ENCODE measurements at regions not wholly inside any gene's neighbourhood (a gene's known extent, or its start where the extent isn't known, plus 50 kb on each side); places are given as distances from the start of the nearest gene placed in this dataset.

DNA sequence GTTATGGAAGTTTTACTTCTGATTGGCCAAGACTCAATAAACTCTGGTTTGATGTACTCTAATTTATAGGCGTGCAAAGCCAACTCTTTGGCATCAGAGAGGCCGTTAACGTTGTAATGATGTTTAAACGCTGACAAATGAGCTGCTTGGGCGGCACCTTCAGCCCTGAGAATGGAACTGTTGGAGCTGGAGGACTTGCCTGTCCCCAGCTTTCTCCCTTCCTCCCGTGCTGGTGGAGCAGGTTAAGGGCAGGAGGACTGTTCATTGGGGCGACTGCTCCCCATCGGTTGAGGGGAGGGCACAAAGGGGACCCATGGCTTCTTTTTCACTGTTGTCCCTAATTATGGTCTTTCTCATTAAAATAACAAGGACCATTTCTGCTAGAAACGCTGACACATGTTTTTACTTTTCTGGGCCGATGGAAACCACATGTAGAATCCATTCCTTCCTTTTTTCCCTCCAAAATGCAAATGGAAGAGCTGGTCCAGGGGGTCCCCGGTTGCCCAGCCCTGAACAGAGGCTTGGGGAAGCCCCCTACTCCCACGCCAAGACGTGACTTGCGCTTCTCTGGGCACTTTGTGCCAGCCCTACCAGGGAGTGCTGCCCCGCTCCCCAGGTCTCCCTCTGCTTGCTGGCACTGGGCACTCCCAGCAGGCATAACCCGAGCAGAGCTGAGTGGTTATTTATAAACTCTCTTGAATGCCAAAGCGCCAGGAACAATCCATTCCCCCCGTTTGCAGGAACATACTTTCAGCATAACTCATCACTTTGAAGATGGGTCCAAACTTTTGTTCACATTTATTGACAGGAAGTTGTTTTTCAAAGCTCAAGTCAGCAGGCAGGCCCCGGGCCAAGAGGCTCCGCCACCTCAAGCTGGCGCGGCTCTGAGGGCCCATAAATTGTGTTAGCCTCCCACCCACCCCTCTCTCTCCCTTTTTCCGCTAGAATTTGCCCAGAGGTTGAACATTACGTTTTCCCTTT lies 170.1 kb downstream of the ASB1 start:
- Mint-ChIP-seq H3K27me3 (ENCODE audit: low read depth) (no peaks in the 10 kb centered on the region), H3K36me3 (ENCODE audit: low read depth) (no peaks in the 10 kb centered on the region), H3K4me3 (peak overlapping the region; percentile 6 to 22 (median 11)), H3K27ac (peak overlapping the region; percentile 89 to 98 (median 95)), H3K9me3 (no peaks in the 10 kb centered on the region), H3K4me1 (peaks cover 42% of the 10 kb centered on the region)
- no peak for TF ChIP-seq CTCF (IDR thresholded peaks at IDR 0.05; ENCODE audit: unreplicated experiment in 3 of 3)

- Mint-ChIP-seq H3K4me3 (peak overlapping the region in 1 of 3 experiments; percentile 18), H3K27ac (peak overlapping the region; percentile 89 to 98 (median 95)), H3K36me3 (ENCODE audit: low read depth) (no peaks in the 10 kb centered on the region), H3K9me3 (peaks cover 4% of the 10 kb centered on the region), H3K27me3 (ENCODE audit: low read depth) (no peaks in the 10 kb centered on the region), H3K4me1 (peaks cover 52% of the 10 kb centered on the region)
- TF ChIP-seq CTCF (IDR thresholded peaks at IDR 0.05; ENCODE audit: unreplicated experiment in 3 of 3), result no peak
These were observed 171.2 kb downstream of the ASB1 start for GRCh38 chr2:238597638-238598528.

GRCh38 chr2:238598802-238599530 lies 172.2 kb downstream of the ASB1 start:
- H3K4me3 Mint-ChIP-seq, result no peak overlapping the region
- H3K36me3 Mint-ChIP-seq (ENCODE audit: low read depth), result peaks cover 4% of the 10 kb centered on the region
- H3K4me1 Mint-ChIP-seq, result peaks cover 53% of the 10 kb centered on the region
- peak overlapping the region; percentile 27 to 98 (median 50) for H3K27ac Mint-ChIP-seq
- H3K27me3 Mint-ChIP-seq (ENCODE audit: low read depth), result no peaks in the 10 kb centered on the region
- H3K9me3 Mint-ChIP-seq, result peaks cover 14% of the 10 kb centered on the region
- no peak for TF ChIP-seq CTCF (IDR thresholded peaks at IDR 0.05; ENCODE audit: unreplicated experiment in 3 of 3)

DNA sequence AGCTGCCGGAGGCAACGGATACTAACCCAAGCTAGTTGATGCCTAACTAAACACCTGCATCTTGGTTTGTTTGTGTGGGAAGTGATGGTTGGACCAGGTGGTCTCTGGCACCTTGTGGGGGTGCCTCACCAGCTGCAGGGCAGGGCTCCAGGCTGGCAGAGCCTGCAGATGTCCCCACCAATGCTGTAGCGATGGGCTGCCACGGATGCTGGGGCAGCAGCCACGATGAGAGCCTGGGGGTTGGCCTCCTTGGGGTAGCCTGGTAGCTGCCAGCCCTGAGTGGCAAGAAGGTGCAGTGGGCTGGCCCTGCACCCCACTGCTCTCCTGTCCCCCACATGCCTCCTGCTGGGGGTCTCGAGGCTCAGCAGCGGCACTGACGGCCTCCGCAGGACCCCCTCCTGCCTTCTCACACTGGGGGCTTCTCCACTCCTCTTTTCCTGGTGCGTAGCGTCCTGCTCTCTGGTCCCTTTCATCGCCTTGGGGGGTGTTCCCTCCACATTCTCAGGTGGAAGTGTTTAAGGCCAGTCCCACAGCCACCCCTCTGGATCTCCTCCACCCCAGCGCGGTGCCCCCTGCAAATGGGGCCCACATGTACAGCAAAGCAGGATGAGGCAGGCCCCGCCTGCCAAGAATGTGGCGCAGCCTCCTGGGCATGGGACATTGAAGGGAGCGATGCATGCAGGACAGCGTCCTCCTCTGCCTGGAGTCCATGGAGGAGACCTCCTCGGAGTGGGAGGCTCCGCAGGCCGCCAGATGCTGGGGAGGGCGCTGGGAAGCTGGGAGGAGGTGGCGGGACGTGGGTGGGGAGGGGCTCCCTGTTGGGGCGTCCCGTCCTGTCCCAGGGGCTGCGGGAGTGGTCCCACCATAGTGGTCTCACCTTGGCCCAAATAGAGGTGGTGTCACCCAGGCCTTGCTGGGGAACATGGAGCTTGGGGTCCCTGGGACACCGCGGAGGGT lies 173.1 kb downstream of the ASB1 start:
- no peak overlapping the region for H3K4me3 Mint-ChIP-seq
- H3K27ac Mint-ChIP-seq, result peak overlapping the region in 2 of 3 experiments; percentile 50 to 98
- no peak for TF ChIP-seq CTCF (IDR thresholded peaks at IDR 0.05; ENCODE audit: unreplicated experiment in 3 of 3)
- H3K36me3 Mint-ChIP-seq (ENCODE audit: low read depth), result peaks cover 4% of the 10 kb centered on the region
- H3K9me3 Mint-ChIP-seq, result peaks cover 23% of the 10 kb centered on the region
- H3K27me3 Mint-ChIP-seq (ENCODE audit: low read depth), result no peaks in the 10 kb centered on the region
- H3K4me1 Mint-ChIP-seq, result peaks cover 53% of the 10 kb centered on the region
